GM23338 (cell line): ENCODE measurements at regions not wholly inside any gene's neighbourhood (a gene's known extent, or its start where the extent isn't known, plus 50 kb on each side); places are given as distances from the start of the nearest gene placed in this dataset.
"Not testable (repeated sequence)": the region's sequence is repeated elsewhere in the genome, so short reads cannot be mapped to it uniquely, and the experiment has no call there.

Experiments
- ATAC-seq: fragments of 200-7000 bp; cut with Tn5 transposase; 3 replicates; pipeline ENCODE4 v1.9.1; 2020
- DNase-seq: peaks from one replicate; pipeline ENCODE4 v3.0.0-alpha.2; 2015; ENCODE audit warnings: low spot score
- H2AFZ ChIP-seq: fragments of 200-600 bp; sonication (generic); 2 replicates; pipeline ENCODE4 v1.8.0; 2016; ENCODE audit warnings: antibody characterized with exemption, mild to moderate bottlenecking, moderate library complexity
- H3F3A ChIP-seq: fragments of 200-600 bp; sonication (generic); replicated peaks from 2 replicates; pipeline ENCODE4 v1.8.0; 2017; ENCODE audit warnings: antibody characterized with exemption, mixed run types, low read depth
- H3K27ac ChIP-seq: fragments of 200-600 bp; sonication (generic); 2 replicates; pipeline ENCODE4 v1.6.1; 2016; ENCODE audit warnings: low read depth
- H3K27me3 ChIP-seq: fragments of 200-600 bp; sonication (generic); 2 replicates; pipeline ENCODE4 v1.8.0; 2016; ENCODE audit warnings: mild to moderate bottlenecking, mixed run types, moderate library complexity; ENCODE audit not compliant: insufficient read depth
- H3K36me3 ChIP-seq: fragments of 200-600 bp; sonication (generic); 2 replicates; pipeline ENCODE4 v1.8.0; 2016; ENCODE audit warnings: mild to moderate bottlenecking; ENCODE audit not compliant: insufficient read depth
- H3K4me1 ChIP-seq: fragments of 200-600 bp; sonication (generic); 2 replicates; pipeline ENCODE4 v1.8.0; 2016; ENCODE audit warnings: mild to moderate bottlenecking, moderate library complexity; ENCODE audit not compliant: insufficient read depth
- H3K4me2 ChIP-seq: fragments of 200-600 bp; sonication (generic); 2 replicates; pipeline ENCODE4 v1.7.1; 2017; ENCODE audit warnings: mixed run types
- H3K4me3 ChIP-seq: fragments of 200-600 bp; sonication (generic); 2 replicates; pipeline ENCODE4 v1.6.1; 2016; ENCODE audit warnings: mixed run types
- H3K79me2 ChIP-seq: fragments of 200-600 bp; sonication (generic); replicated peaks from 2 replicates; pipeline ENCODE4 v1.8.0; 2017; ENCODE audit warnings: mild to moderate bottlenecking; ENCODE audit not compliant: insufficient read depth
- H3K9me2 ChIP-seq: fragments of 200-600 bp; sonication (generic); 2 replicates; pipeline ENCODE4 v1.8.0; 2017; ENCODE audit not compliant: insufficient read depth
- H4K20me1 ChIP-seq: fragments of 200-600 bp; sonication (generic); replicated peaks from 2 replicates; pipeline ENCODE4 v1.8.0; 2017; ENCODE audit warnings: mild to moderate bottlenecking; ENCODE audit not compliant: insufficient read depth
- H3K27ac Mint-ChIP-seq: 2 replicates; pipeline ENCODE4 v1.8.0; 2020; ENCODE audit warnings: inconsistent platforms, mild to moderate bottlenecking, moderate library complexity, mixed read lengths
- H3K27me3 Mint-ChIP-seq: 3 replicates; pipeline ENCODE4 v1.8.0; 2022; ENCODE audit warnings: low read depth, mild to moderate bottlenecking, moderate library complexity, mixed read lengths, inconsistent platforms; ENCODE audit not compliant: insufficient read depth, poor library complexity
- H3K36me3 Mint-ChIP-seq: 3 replicates; pipeline ENCODE4 v1.8.0; 2021; ENCODE audit warnings: low read depth, mild to moderate bottlenecking, inconsistent platforms, moderate library complexity, mixed read lengths
- H3K4me1 Mint-ChIP-seq: 3 replicates; pipeline ENCODE4 v1.8.0; 2020; ENCODE audit warnings: mild to moderate bottlenecking, inconsistent platforms, mixed read lengths
- H3K4me3 Mint-ChIP-seq: 3 replicates; pipeline ENCODE4 v1.8.0; 2021; ENCODE audit warnings: moderate library complexity, mild to moderate bottlenecking, inconsistent platforms, mixed read lengths
- H3K9me3 Mint-ChIP-seq: 3 replicates; pipeline ENCODE4 v1.8.0; 2020; ENCODE audit warnings: moderate library complexity, mild to moderate bottlenecking, inconsistent platforms, mixed read lengths
- ETS1 ChIP-seq: IDR thresholded peaks from 2 replicates; pipeline ENCODE4 v1.6.1; 2016; ENCODE audit warnings: antibody characterized with exemption
- EZH2phosphoT487 ChIP-seq: fragments of 200-600 bp; sonication (generic); IDR thresholded peaks from one replicate; pipeline ENCODE4 v1.8.1; 2018; ENCODE audit warnings: antibody characterized with exemption; ENCODE audit not compliant: unreplicated experiment
- JUNB ChIP-seq: IDR thresholded peaks from one replicate; pipeline ENCODE4 v1.6.1; 2016; ENCODE audit warnings: antibody characterized with exemption; ENCODE audit not compliant: unreplicated experiment
- NANOG ChIP-seq: IDR thresholded peaks from 2 replicates; pipeline ENCODE4 v1.6.1; 2016; ENCODE audit warnings: antibody characterized with exemption, borderline replicate concordance
- POLR2AphosphoS5 ChIP-seq: IDR thresholded peaks from 2 replicates; pipeline ENCODE4 v1.6.1; 2016; ENCODE audit warnings: antibody characterized with exemption, low read depth
- ZNF114 ChIP-seq: fragments of 250-450 bp; sonication (Bioruptor Pico); IDR thresholded peaks from 2 replicates; pipeline ENCODE4 v1.5.0; 2020; ENCODE audit warnings: mild to moderate bottlenecking, moderate library complexity
- ZNF331 ChIP-seq: fragments of 250-450 bp; sonication (Bioruptor Pico); IDR thresholded peaks from 2 replicates; pipeline ENCODE4 v1.5.0; 2020; ENCODE audit warnings: low read depth, mild to moderate bottlenecking, moderate library complexity
- TF ChIP-seq, protein P1 (sequence below), 2 experiments: fragments of 200-600 bp in 1 of 2; sonication (generic) in 1 of 2; conservative IDR thresholded peaks; 2 replicates each; pipeline versions ENCODE4 v1.5.1 to v1.6.1; 2016 to 2017; ENCODE audit warnings: antibody characterized with exemption in 2 of 2, low read depth in 2 of 2, mild to moderate bottlenecking in 2 of 2, moderate library complexity in 1 of 2

DNA sequence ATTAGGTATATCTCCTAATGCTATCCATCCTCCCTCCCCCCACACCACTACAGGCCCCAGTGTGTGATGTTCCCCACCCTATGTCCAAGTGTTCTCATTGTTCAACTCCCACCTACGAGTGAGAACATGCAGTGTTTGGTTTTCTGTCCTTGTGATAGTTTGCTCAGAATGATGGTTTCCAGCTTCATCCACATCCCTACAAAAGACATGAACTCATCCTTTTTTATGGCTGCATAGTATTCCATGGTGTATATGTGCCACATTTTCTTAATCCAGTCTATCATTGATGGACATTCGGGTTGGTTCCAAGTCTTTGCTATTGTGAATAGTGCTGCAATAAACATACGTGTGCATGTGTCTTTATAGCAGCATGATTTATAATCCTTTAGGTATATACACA is 53.8 kb upstream of the HIVEP2 start:
- not testable (repeated sequence) for H3K36me3 ChIP-seq, H3F3A ChIP-seq, H3K4me1 ChIP-seq, ATAC-seq, H3K4me3 ChIP-seq, H3K27ac Mint-ChIP-seq, H3K4me3 Mint-ChIP-seq, H4K20me1 ChIP-seq, H3K4me1 Mint-ChIP-seq, H3K79me2 ChIP-seq, H2AFZ ChIP-seq, H3K9me2 ChIP-seq, H3K4me2 ChIP-seq, H3K36me3 Mint-ChIP-seq, H3K27me3 Mint-ChIP-seq, H3K9me3 Mint-ChIP-seq, H3K27me3 ChIP-seq, H3K27ac ChIP-seq, DNase-seq

- Histone ChIP-seq H4K20me1 (no peaks in the 10 kb centered on the region), H3K27me3 (no peaks in the 10 kb centered on the region), H3K4me1 (no peaks in the 10 kb centered on the region), H3K9me2 (no peaks in the 10 kb centered on the region), H3K27ac (no peak overlapping the region), H3K4me3 (no peak overlapping the region), H3K36me3 (no peaks in the 10 kb centered on the region), H3F3A (no peaks in the 10 kb centered on the region), H3K4me2 (no peak overlapping the region), H2AFZ (no peak overlapping the region), H3K79me2 (no peaks in the 10 kb centered on the region)
- Mint-ChIP-seq H3K27ac (no peak overlapping the region), H3K9me3 (peaks cover 7% of the 10 kb centered on the region), H3K36me3 (peaks cover 7% of the 10 kb centered on the region; the same call in 2 of the 3 replicates), H3K4me1 (no peaks in the 10 kb centered on the region), H3K27me3 (no peaks in the 10 kb centered on the region), H3K4me3 (no peak overlapping the region)
- TF ChIP-seq JUNB (no peak), POLR2AphosphoS5 (no peak), ZNF331 (CRISPR knock-in tag) (no peak), NANOG (no peak), ZNF114 (no peak), ETS1 (no peak)
- TF ChIP-seq, protein P1, sequence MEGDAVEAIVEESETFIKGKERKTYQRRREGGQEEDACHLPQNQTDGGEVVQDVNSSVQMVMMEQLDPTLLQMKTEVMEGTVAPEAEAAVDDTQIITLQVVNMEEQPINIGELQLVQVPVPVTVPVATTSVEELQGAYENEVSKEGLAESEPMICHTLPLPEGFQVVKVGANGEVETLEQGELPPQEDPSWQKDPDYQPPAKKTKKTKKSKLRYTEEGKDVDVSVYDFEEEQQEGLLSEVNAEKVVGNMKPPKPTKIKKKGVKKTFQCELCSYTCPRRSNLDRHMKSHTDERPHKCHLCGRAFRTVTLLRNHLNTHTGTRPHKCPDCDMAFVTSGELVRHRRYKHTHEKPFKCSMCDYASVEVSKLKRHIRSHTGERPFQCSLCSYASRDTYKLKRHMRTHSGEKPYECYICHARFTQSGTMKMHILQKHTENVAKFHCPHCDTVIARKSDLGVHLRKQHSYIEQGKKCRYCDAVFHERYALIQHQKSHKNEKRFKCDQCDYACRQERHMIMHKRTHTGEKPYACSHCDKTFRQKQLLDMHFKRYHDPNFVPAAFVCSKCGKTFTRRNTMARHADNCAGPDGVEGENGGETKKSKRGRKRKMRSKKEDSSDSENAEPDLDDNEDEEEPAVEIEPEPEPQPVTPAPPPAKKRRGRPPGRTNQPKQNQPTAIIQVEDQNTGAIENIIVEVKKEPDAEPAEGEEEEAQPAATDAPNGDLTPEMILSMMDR (conservative IDR thresholded peaks at IDR 0.05; ENCODE audit: low read depth in 2 of 2) = no peak
- DNase-seq = no peak
- ATAC-seq = no peak
Measured at GRCh38 chr6:143000811-143001210, 55.8 kb upstream of the HIVEP2 start.

GRCh38 chr6:143002686-143003085 is 57.7 kb upstream of the HIVEP2 start:
- Mint-ChIP-seq H3K27ac (no peak overlapping the region), H3K4me3 (no peak overlapping the region), H3K9me3 (peaks cover 7% of the 10 kb centered on the region), H3K27me3 (no peaks in the 10 kb centered on the region), H3K36me3 (peaks cover 7% of the 10 kb centered on the region; the same call in 2 of the 3 replicates), H3K4me1 (no peaks in the 10 kb centered on the region)
- ATAC-seq = no peak
- H3K27ac ChIP-seq = no peak overlapping the region
- no peak overlapping the region for H3K4me3 ChIP-seq
- no peak for DNase-seq
- H3K4me1 ChIP-seq = no peaks in the 10 kb centered on the region
- no peaks in the 10 kb centered on the region for H3F3A ChIP-seq
- no peaks in the 10 kb centered on the region for H3K27me3 ChIP-seq
- no peaks in the 10 kb centered on the region for H3K9me2 ChIP-seq
- H4K20me1 ChIP-seq = no peaks in the 10 kb centered on the region
- no peak overlapping the region for H3K4me2 ChIP-seq
- H3K79me2 ChIP-seq = no peaks in the 10 kb centered on the region
- H2AFZ ChIP-seq = peak overlapping the region; percentile 89; the same call in 1 of the 2 replicates
- H3K36me3 ChIP-seq = no peaks in the 10 kb centered on the region
- no peak for TF ChIP-seq JUNB
- no peak for TF ChIP-seq NANOG
- TF ChIP-seq EZH2phosphoT487 = no peak
- no peak for TF ChIP-seq ZNF331 (CRISPR knock-in tag)
